GM12892 (cell line): ENCODE measurements at regions not wholly inside any gene's neighbourhood (a gene's known extent, or its start where the extent isn't known, plus 50 kb on each side); places are given as distances from the start of the nearest gene placed in this dataset.
"Not testable (repeated sequence)": the region's sequence is repeated elsewhere in the genome, so short reads cannot be mapped to it uniquely, and the experiment has no call there.

ENCODE experiments used
- DNase-seq: peaks from one replicate; pipeline ENCODE4 v3.0.0; 2011; ENCODE audit not compliant: insufficient read length
- FAIRE-seq: peaks from 2 replicates; lab custom pipeline; 2011; peaks lifted over from hg19 to GRCh38; lab: Jason Lieb, UNC
- POLR2A ChIP-seq: IDR thresholded peaks from 2 replicates; pipeline ENCODE4 v1.6.1; 2011; ENCODE audit warnings: low read depth, low read length, control low read depth
- POLR2AphosphoS5 ChIP-seq: IDR thresholded peaks from 2 replicates; pipeline ENCODE4 v1.6.1; 2011; ENCODE audit warnings: low read depth, low read length, control low read depth
- TAF1 ChIP-seq: IDR thresholded peaks from 2 replicates; pipeline ENCODE4 v1.6.1; 2011; ENCODE audit warnings: low read depth, mild to moderate bottlenecking, control low read depth, low read length, borderline replicate concordance

- DNase-seq (no peak), FAIRE-seq (no peak)
- TF ChIP-seq POLR2A = no peak
- no peak for TF ChIP-seq POLR2AphosphoS5
- TF ChIP-seq TAF1 = no peak
Measured at GRCh38 chr2:219748671-219749570, 121.5 kb downstream of the SLC4A3 start.

GRCh38 chr2:219751121-219751520, 123.7 kb downstream of the SLC4A3 start:
- not testable (repeated sequence) for DNase-seq, FAIRE-seq

GRCh38 chr2:219752726-219753125, 125.3 kb downstream of the SLC4A3 start:
- TF ChIP-seq POLR2AphosphoS5 (no peak), TAF1 (no peak), POLR2A (no peak)
- DNase-seq (no peak), FAIRE-seq (no peak)

DNA sequence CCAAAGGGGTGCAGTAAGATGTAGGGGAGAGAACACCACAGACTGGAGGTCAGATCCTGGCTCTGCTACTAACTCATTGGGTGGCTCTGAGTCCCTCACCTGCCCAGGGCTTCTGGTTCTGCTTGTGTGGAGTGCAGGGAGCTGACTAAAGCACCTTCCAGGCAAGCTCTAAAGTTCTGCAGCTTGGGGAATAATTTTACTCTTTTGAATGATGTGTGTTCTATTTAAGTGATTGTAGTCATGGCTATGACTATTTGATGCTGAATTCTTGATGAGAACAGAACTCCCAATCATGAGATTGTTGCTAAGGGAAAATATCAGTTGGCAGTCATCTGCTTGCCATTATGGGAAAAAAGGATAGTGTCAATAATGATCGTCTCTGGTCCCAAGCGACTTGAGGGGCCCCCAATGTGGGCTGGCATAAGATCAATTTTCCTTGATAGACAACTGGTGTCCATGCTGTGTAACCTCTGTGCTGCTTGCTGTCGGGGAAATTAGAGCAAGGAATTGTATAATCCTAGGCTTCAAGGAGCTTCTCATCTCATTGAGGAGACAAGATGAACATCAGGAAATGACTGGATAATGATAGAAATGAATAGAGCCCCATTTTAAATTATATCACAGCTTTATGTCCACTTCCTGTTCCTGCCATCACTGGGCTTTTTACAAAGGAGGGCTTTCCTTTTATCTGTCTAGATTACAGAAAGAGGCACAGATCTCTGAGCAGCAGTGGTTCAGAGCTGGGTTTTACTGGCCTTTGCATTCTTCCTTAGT, 131.7 kb downstream of the SLC4A3 start:
- FAIRE-seq (no peak), DNase-seq (no peak)
- TF ChIP-seq POLR2A (no peak), POLR2AphosphoS5 (no peak), TAF1 (no peak)

DNA sequence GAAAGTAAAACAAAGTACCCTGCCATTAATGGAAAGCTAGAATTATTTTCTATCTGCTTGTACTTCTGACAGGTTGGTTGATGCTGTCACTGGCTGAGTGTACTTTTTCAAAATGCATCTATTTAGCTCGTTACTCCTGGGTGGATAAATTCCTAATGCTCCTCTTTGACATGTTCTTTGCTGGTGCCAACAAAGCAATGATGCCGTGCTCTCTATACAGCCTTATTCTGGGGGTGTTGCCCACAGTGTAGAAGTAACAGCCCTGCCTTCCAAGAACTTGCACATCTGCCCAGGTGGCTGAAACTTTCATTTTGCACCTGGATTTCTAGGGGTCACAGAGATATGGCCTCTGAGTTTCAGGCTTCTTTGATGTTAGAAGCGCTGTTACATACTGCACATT, 132.4 kb downstream of the SLC4A3 start:
- DNase-seq (no peak), FAIRE-seq (no peak)
- TF ChIP-seq TAF1 (no peak), POLR2A (no peak), POLR2AphosphoS5 (no peak)

DNA sequence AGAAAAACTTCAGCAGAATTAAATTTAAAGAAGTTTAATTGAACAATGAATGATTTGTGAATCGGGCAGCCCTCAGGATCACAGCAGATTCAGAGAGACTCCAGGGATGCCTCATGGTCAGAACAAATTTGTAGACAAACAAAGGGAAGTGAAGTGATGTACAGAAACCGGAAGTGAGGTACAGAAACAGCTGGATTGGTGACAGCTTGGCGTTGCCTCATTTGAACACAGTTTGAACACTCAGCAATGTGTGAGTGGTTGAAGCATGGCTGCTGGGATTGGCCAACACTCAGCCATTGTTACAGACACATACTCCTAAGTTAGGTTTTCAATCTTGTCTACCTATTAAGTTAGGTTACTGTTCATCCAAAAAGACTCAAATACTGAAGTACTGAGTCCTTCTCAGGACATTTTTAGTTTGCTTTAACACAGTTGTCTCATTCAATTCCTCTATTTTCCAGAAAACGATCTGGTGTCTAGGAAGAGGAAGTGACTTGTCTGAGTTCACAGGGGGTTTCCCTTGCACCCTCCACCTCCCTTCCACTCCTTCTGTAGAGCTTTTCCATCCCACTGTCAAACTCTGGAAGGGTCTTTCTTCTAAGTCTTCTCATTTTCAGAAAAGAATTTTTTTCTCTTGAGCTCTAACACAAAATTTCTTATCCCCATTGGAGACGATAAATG, 137.9 kb downstream of the SLC4A3 start:
- FAIRE-seq (no peak), DNase-seq (no peak)
- TF ChIP-seq POLR2AphosphoS5 = no peak
- TF ChIP-seq POLR2A = no peak
- no peak for TF ChIP-seq TAF1

DNA sequence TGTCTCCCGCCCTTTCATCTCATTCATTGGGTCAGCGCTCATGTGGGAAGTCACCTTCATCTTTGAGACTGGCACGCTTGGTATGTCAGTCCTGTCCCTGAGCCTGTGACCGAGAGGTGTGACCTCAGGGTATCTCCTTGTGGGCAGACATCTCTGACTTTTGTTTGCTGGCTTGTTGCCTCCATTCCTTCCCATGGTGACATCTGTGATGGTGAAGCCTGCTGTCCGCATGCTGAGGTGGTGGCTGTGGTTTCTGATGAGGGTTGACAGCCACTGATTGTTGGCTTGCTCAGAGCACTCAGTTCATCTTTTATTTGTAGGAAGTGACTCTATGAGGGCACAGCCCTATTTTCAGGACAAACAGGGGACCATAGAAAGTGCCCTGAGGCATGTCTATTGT, 139.2 kb downstream of the SLC4A3 start:
- no peak for DNase-seq
- TF ChIP-seq POLR2AphosphoS5 (no peak), POLR2A (no peak), TAF1 (no peak)
- no peak for FAIRE-seq

DNA sequence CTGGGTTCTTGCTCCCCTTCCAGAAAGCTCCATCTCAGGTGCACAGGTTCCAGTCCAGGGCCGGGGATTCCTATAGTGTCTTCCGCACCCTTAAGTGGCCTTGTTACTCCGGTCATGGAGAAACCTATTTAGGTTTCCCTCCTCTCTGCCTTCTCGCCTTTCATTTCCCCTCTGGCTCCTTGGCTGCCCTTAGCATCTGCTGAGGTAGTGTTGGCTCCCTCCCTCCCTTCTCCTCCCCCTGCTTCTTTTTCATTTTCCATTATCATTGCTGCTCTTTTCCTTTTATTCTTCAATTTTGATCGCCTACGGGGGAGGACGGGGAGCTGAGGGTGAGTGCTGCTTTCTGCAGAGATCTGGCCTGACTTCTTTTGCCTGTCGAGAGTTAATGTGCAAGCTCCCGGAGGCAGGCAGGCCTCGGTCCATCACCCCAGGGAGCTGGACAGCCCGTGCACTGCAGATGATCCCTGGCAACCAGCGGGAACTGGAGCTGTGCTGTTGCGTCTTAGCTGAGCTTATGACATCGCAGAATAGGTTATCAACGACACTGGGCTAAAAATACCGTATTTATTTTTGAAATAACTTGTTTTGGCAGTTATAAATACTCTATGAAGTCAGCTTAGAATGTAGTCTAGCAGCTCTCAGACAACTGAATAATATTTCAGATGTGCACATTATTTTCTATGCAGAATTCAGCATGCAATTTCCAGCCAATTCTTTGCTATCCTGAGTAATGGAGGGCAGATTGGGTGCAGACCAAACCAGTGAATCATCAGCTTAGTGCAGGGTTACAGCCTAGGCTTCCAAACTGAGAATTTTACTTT, 141.9 kb downstream of the SLC4A3 start:
- DNase-seq (no peak), FAIRE-seq (no peak)
- TF ChIP-seq POLR2A (no peak), TAF1 (no peak), POLR2AphosphoS5 (no peak)

DNA sequence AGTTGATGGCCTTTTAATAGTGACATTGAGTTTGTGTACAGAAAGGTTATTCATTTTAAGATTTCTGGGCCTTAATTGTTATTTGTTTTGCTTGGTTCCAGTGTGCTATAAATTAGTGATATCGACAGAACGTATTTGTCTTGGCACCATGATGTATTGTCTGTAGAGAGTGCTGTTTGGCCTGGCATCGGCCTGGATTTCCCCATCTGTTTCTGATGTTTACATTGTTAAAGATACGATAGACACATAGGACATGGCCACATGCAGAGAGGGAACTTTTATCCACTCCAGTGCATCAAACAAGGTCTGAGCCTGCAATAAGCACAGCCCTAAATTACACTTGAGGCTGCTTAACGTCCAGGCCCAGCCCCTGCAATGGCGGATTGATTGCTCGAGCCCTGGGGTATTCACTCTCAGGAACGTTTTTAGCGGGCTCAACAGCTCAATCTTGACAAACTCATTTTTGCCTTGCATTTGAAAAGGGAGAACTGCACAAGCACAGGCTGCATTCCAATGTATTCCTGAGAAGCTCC, 144.7 kb downstream of the SLC4A3 start:
- DNase-seq (no peak), FAIRE-seq (no peak)

GRCh38 chr2:219772697-219773096, 145.3 kb downstream of the SLC4A3 start:
- TF ChIP-seq TAF1 = no peak
- TF ChIP-seq POLR2A = no peak
- no peak for TF ChIP-seq POLR2AphosphoS5
- no peak for FAIRE-seq
- DNase-seq = no peak

More for the DNA sequence above, 144.7 kb downstream of the SLC4A3 start:
- TF ChIP-seq POLR2AphosphoS5 (no peak), POLR2A (no peak), TAF1 (no peak)
